LNCaP clone FGC (cell line): ENCODE measurements at regions not wholly inside any gene's neighbourhood (a gene's known extent, or its start where the extent isn't known, plus 50 kb on each side); places are given as distances from the start of the nearest gene placed in this dataset.

Experiments
- DNase-seq: peaks from one replicate; pipeline ENCODE4 v3.0.0-alpha.2; 2011; ENCODE audit warnings: low read depth
- H3K4me3 ChIP-seq: 2 replicates; pipeline ENCODE4 v1.5.1; 2011; ENCODE audit warnings: mild to moderate bottlenecking, low read depth, low read length, control low read depth
- CTCF ChIP-seq: IDR thresholded peaks from 2 replicates; pipeline ENCODE4 v1.5.1; 2012; ENCODE audit warnings: mild to moderate bottlenecking; ENCODE audit not compliant: control insufficient read depth, insufficient read depth; ENCODE audit errors: extremely low read depth

- no peak for TF ChIP-seq CTCF
- no peak overlapping the region for H3K4me3 ChIP-seq
- no peak for DNase-seq
These were observed 103.1 kb upstream of the PNPLA4 start for GRCh38 chrX:8030361-8030760.

- TF ChIP-seq CTCF, result no peak
These were observed 100.6 kb upstream of the PNPLA4 start for GRCh38 chrX:8027827-8028226.

GRCh38 chrX:8025705-8026104 is 98.5 kb upstream of the PNPLA4 start:
- TF ChIP-seq CTCF, result no peak
- no peak for DNase-seq
- H3K4me3 ChIP-seq, result no peak overlapping the region

More at GRCh38 chrX:8027827-8028226, 100.6 kb upstream of the PNPLA4 start:
- H3K4me3 ChIP-seq, result no peak overlapping the region
- DNase-seq, result no peak

- no peak for TF ChIP-seq CTCF
- no peak overlapping the region for H3K4me3 ChIP-seq
- no peak for DNase-seq
These were observed 91.7 kb upstream of the PNPLA4 start for GRCh38 chrX:8018934-8019333.

GRCh38 chrX:8010105-8010504 is 82.9 kb upstream of the PNPLA4 start:
- no peak overlapping the region for H3K4me3 ChIP-seq
- DNase-seq, result no peak
- no peak for TF ChIP-seq CTCF

GRCh38 chrX:8005678-8006347 is 78.6 kb upstream of the PNPLA4 start:
- no peak overlapping the region for H3K4me3 ChIP-seq
- TF ChIP-seq CTCF, result no peak
- DNase-seq, result no peak
